PC-3 (cell line): ENCODE measurements at regions not wholly inside any gene's neighbourhood (a gene's known extent, or its start where the extent isn't known, plus 50 kb on each side); places are given as distances from the start of the nearest gene placed in this dataset.

Experiments
- ATAC-seq: fragments of 200-7000 bp; cut with Tn5 transposase; 2 replicates; pipeline ENCODE4 v1.9.1; 2020; ENCODE audit warnings: mild to moderate bottlenecking, moderate library complexity
- BruUV-seq: library from RNA; stranded (reverse); fragments of 400-500 nt; replicated peaks from 2 replicates; lab custom pipeline; 2021; lab: Mats Ljungman, UMichigan
- CTCF ChIA-PET: fragments of 300-600 bp; sonication (Branson Sonifier 250); formaldehyde crosslinking; loops from one replicate; lab custom pipeline; 2022; ENCODE audit warnings: antibody characterized with exemption; lab: Charles Lee
- POLR2A ChIA-PET: fragments of 300-600 bp; sonication (Branson Sonifier 250); formaldehyde crosslinking; loops from one replicate; lab custom pipeline; 2022; ENCODE audit warnings: antibody characterized with exemption; ENCODE audit not compliant: unreplicated experiment; lab: Charles Lee
- DNase-seq: peaks from one replicate; pipeline ENCODE4 v3.0.0-alpha.2; 2015
- H2AFZ ChIP-seq: fragments of 300-600 bp; sonication (generic); 2 replicates; pipeline ENCODE4 v1.6.0; 2016; ENCODE audit warnings: antibody characterized with exemption, low read length
- H3F3A ChIP-seq: fragments of 300-600 bp; sonication (generic); one replicate; pipeline ENCODE4 v1.6.0; 2017; ENCODE audit warnings: antibody characterized with exemption, low read length, control low read depth, mild to moderate bottlenecking; ENCODE audit not compliant: unreplicated experiment
- H3K27ac ChIP-seq: fragments of 300-600 bp; sonication (generic); 2 replicates; pipeline ENCODE4 v1.5.1; 2016; ENCODE audit warnings: mild to moderate bottlenecking, low read length
- H3K27me3 ChIP-seq: fragments of 300-600 bp; sonication (generic); 2 replicates; pipeline ENCODE4 v1.6.1; 2016; ENCODE audit warnings: low read length, mixed read lengths
- H3K36me3 ChIP-seq: fragments of 300-600 bp; sonication (generic); 2 replicates; pipeline ENCODE4 v1.6.1; 2016; ENCODE audit warnings: low read depth, mixed run types, low read length, mixed read lengths
- H3K4me1 ChIP-seq: fragments of 300-600 bp; sonication (generic); 2 replicates; pipeline ENCODE4 v1.5.1; 2016; ENCODE audit warnings: low read length; ENCODE audit not compliant: insufficient read depth
- H3K4me2 ChIP-seq: fragments of 300-600 bp; sonication (generic); 2 replicates; pipeline ENCODE4 v1.6.0; 2016; ENCODE audit warnings: low read length
- H3K4me3 ChIP-seq: fragments of 300-600 bp; sonication (generic); 2 replicates; pipeline ENCODE4 v1.5.1; 2016; ENCODE audit warnings: mild to moderate bottlenecking, low read length, mixed read lengths
- H3K79me2 ChIP-seq: fragments of 300-600 bp; sonication (generic); 2 replicates; pipeline ENCODE4 v1.6.1; 2017; ENCODE audit warnings: low read length, mixed read lengths
- H3K9ac ChIP-seq: fragments of 300-600 bp; sonication (generic); 2 replicates; pipeline ENCODE4 v1.6.0; 2016; ENCODE audit warnings: mild to moderate bottlenecking, low read length
- H3K9me2 ChIP-seq: fragments of 300-600 bp; sonication (generic); replicated peaks from 2 replicates; pipeline ENCODE4 v1.6.1; 2016; ENCODE audit warnings: mixed run types, low read length, mixed read lengths
- H3K9me3 ChIP-seq: fragments of 300-600 bp; sonication (generic); 2 replicates; pipeline ENCODE4 v1.6.1; 2016; ENCODE audit warnings: low read length, mixed read lengths
- H4K20me1 ChIP-seq: fragments of 300-600 bp; sonication (generic); 2 replicates; pipeline ENCODE4 v1.6.1; 2016; ENCODE audit warnings: low read length, mixed read lengths
- CTCF ChIP-seq: fragments of 300-600 bp; sonication (generic); conservative IDR thresholded peaks from 2 replicates; pipeline ENCODE4 v1.5.1; 2017; ENCODE audit warnings: antibody characterized with exemption, low read depth, mild to moderate bottlenecking, low read length
- EZH2 ChIP-seq: fragments of 300-600 bp; sonication (generic); IDR thresholded peaks from one replicate; pipeline ENCODE4 v1.6.1; 2017; ENCODE audit warnings: antibody characterized with exemption, mild to moderate bottlenecking, low read length; ENCODE audit not compliant: unreplicated experiment
- EZH2phosphoT487 ChIP-seq: fragments of 300-600 bp; sonication (generic); IDR thresholded peaks from 2 replicates; pipeline ENCODE4 v1.6.1; 2018; ENCODE audit warnings: mild to moderate bottlenecking, antibody characterized with exemption, low read length, borderline replicate concordance
- intact Hi-C: fragments of 100-400 bp; cut with micrococcal nuclease; formaldehyde crosslinking; loops from 2 replicates; pipeline ENCODE4 v1.9.0; 2023

- Histone ChIP-seq H3F3A (no peaks in the 10 kb centered on the region), H3K9me3 (no peaks in the 10 kb centered on the region), H3K9ac (no peak overlapping the region), H3K4me3 (no peak overlapping the region), H3K27me3 (peaks cover 30% of the 10 kb centered on the region), H4K20me1 (no peaks in the 10 kb centered on the region), H3K27ac (no peak overlapping the region), H3K4me1 (no peaks in the 10 kb centered on the region), H3K4me2 (no peak overlapping the region), H3K9me2 (no peaks in the 10 kb centered on the region), H3K79me2 (no peaks in the 10 kb centered on the region), H3K36me3 (no peaks in the 10 kb centered on the region), H2AFZ (no peak overlapping the region)
- ATAC-seq (no peak), DNase-seq (peak; percentile 47)
- POLR2A ChIA-PET, result no interaction called here
- BruUV-seq, result no TSS peak
- no peak for TF ChIP-seq EZH2phosphoT487
- no peak for TF ChIP-seq EZH2
- TF ChIP-seq CTCF, result no peak
- intact Hi-C loops, result no loop called here
- CTCF ChIA-PET, result no interaction called here
Observed at GRCh38 chr6:23890543-23891227, 235.3 kb upstream of the NRSN1 start.

GRCh38 chr6:23905133-23905815 is 220.7 kb upstream of the NRSN1 start:
- Histone ChIP-seq H3K27me3 (peaks cover 32% of the 10 kb centered on the region), H3K9ac (no peak overlapping the region), H3K9me3 (no peaks in the 10 kb centered on the region), H2AFZ (no peak overlapping the region), H3K9me2 (no peaks in the 10 kb centered on the region), H3F3A (no peaks in the 10 kb centered on the region), H3K4me1 (no peaks in the 10 kb centered on the region), H3K27ac (no peak overlapping the region), H3K36me3 (no peaks in the 10 kb centered on the region), H3K4me3 (no peak overlapping the region), H4K20me1 (no peaks in the 10 kb centered on the region), H3K4me2 (no peak overlapping the region), H3K79me2 (no peaks in the 10 kb centered on the region)
- no TSS peak for BruUV-seq
- TF ChIP-seq EZH2, result no peak
- TF ChIP-seq EZH2phosphoT487, result no peak
- no peak for TF ChIP-seq CTCF
- no peak for ATAC-seq
- CTCF ChIA-PET, result no interaction called here
- DNase-seq, result no peak
- intact Hi-C loops, result no loop called here
- POLR2A ChIA-PET, result no interaction called here

- no peak overlapping the region for H3K9ac ChIP-seq
- peaks cover 10% of the 10 kb centered on the region; the same call in 1 of the 2 replicates for H3K27me3 ChIP-seq
- no TSS peak for BruUV-seq
- no peaks in the 10 kb centered on the region for H4K20me1 ChIP-seq
- DNase-seq, result no peak
- TF ChIP-seq EZH2 (no peak), EZH2phosphoT487 (no peak), CTCF (no peak)
- no peaks in the 10 kb centered on the region for H3K79me2 ChIP-seq
- no peaks in the 10 kb centered on the region for H3K36me3 ChIP-seq
- no peaks in the 10 kb centered on the region for H3K9me3 ChIP-seq
- POLR2A ChIA-PET, result no interaction called here
- no peak for ATAC-seq
- H3K4me2 ChIP-seq, result no peak overlapping the region
- no peaks in the 10 kb centered on the region for H3F3A ChIP-seq
- H3K4me1 ChIP-seq, result no peaks in the 10 kb centered on the region
- CTCF ChIA-PET, result no interaction called here
- H3K9me2 ChIP-seq, result no peaks in the 10 kb centered on the region
- no peak overlapping the region for H3K4me3 ChIP-seq
- H2AFZ ChIP-seq, result no peak overlapping the region
- intact Hi-C loops, result no loop called here
- no peak overlapping the region for H3K27ac ChIP-seq
Observed at GRCh38 chr6:23910420-23910819, 215.6 kb upstream of the NRSN1 start.
